ENCODE measurements at regions not wholly inside any gene's neighbourhood (a gene's known extent, or its start where the extent isn't known, plus 50 kb on each side); places are given as distances from the start of the nearest gene placed in this dataset.

DNA sequence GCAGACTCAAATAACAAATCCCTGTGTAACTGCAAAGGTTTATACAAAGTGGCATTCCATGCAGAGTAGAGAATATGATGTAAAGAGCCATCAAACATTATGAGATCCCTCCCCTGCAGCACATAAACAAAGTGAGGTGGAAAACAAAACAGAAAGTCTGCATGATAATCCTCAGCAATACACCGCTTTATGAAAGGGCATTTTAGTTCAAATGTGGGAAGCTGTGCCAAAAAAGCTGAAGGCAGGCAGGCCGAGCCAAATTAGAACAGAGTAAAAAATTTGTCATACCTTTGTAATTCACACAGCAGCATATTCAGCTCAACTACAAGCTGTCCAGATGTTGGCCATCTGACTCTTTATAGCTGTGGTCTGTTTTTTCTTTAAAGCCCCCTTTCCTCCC, 113.5 kb downstream of the LHX9 start:
- intact Hi-C loops (cut with micrococcal nuclease): no loop called here
- Histone ChIP-seq H3K9me3 (ENCODE audit: control insufficient read depth in 1 of 2, insufficient read depth in 1 of 2, low read depth in 1 of 2, low read length in 2 of 2) (no peaks in the 10 kb centered on the region), H3K9me2 (ENCODE audit: insufficient read depth) (no peaks in the 10 kb centered on the region), H3K36me3 (ENCODE audit: control insufficient read depth in 1 of 2, insufficient read depth in 2 of 2, low read length in 2 of 2) (no peaks in the 10 kb centered on the region), H3K79me2 (ENCODE audit: insufficient read depth, low read length) (no peaks in the 10 kb centered on the region), H3K4me3 (replicated peaks in 1 of 2; ENCODE audit: low read depth in 1 of 2, low read length in 2 of 2) (no peak overlapping the region), H2AFZ (ENCODE audit: low read depth, low read length, poor library complexity, severe bottlenecking) (no peak overlapping the region), H3K4me2 (ENCODE audit: low read length) (no peak overlapping the region), H4K20me1 (ENCODE audit: insufficient read depth) (no peaks in the 10 kb centered on the region), H3K27ac (ENCODE audit: low read depth, low read length) (no peak overlapping the region), H3K27me3 (ENCODE audit: insufficient read depth, low read length) (no peaks in the 10 kb centered on the region), H3K4me1 (ENCODE audit: control insufficient read depth in 1 of 2, insufficient read depth in 2 of 2, low read length in 2 of 2) (no peaks in the 10 kb centered on the region), H3K9ac (ENCODE audit: low read length) (no peak overlapping the region)
- ChIA-PET POLR2A (no interaction called here), RAD21 (ENCODE audit: low non-redundant PET in 1 of 2, low total read pairs in 2 of 2, uncharacterized antibody in 2 of 2, unreplicated experiment in 2 of 2) (no interaction called here), CTCF (no interaction called here)
- ATAC-seq (no peak), DNase-seq (ENCODE audit: low read depth, low spot score) (no peak)
- no peak for TF ChIP-seq CEBPB (IDR thresholded peaks at IDR 0.05; ENCODE audit: low read depth)
- TF ChIP-seq SRF (IDR thresholded peaks at IDR 0.05; ENCODE audit: low read depth): no peak
- no peak for TF ChIP-seq TCF7L2 (IDR thresholded peaks at IDR 0.05; ENCODE audit: borderline replicate concordance, extremely low read depth, insufficient read depth, insufficient read length)
- no peak for TF ChIP-seq ZNF274 (IDR thresholded peaks at IDR 0.05; ENCODE audit: low read depth, low read length)
- BruUV-seq (replicated peaks): no TSS peak

DNA sequence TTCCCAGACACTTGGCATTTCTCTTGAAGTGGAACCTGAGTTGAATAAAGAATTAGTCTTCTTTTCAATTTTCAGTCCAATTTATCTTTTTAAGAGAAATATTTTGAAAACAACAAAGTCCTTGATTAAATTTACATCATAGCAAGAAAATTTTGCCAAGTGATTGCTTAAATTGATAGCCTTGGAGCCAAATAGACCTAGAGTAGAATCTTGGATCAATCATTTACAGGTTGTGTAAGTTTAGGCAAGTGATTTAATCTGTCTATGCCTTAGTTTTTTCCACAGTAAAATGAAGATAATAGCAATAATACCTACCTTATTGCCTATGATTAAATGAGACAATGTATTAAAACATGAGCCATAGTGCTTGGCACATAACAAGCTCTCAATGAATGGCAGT, 113.9 kb downstream of the LHX9 start:
- ATAC-seq: no peak
- no TSS peak for BruUV-seq (replicated peaks)
- ChIA-PET CTCF (no interaction called here), POLR2A (no interaction called here), RAD21 (ENCODE audit: low non-redundant PET in 1 of 2, low total read pairs in 2 of 2, uncharacterized antibody in 2 of 2, unreplicated experiment in 2 of 2) (no interaction called here)
- no peaks in the 10 kb centered on the region for H3K9me2 ChIP-seq (ENCODE audit: insufficient read depth)
- no peak overlapping the region for H3K4me2 ChIP-seq (ENCODE audit: low read length)
- H3K9ac ChIP-seq (ENCODE audit: low read length): no peak overlapping the region
- no peaks in the 10 kb centered on the region for H3K4me1 ChIP-seq (ENCODE audit: control insufficient read depth in 1 of 2, insufficient read depth in 2 of 2, low read length in 2 of 2)
- no peak for TF ChIP-seq TCF7L2 (IDR thresholded peaks at IDR 0.05; ENCODE audit: borderline replicate concordance, extremely low read depth, insufficient read depth, insufficient read length)
- no peak overlapping the region for H3K27ac ChIP-seq (ENCODE audit: low read depth, low read length)
- intact Hi-C loops (cut with micrococcal nuclease): no loop called here
- H3K36me3 ChIP-seq (ENCODE audit: control insufficient read depth in 1 of 2, insufficient read depth in 2 of 2, low read length in 2 of 2): no peaks in the 10 kb centered on the region
- H3K79me2 ChIP-seq (ENCODE audit: insufficient read depth, low read length): no peaks in the 10 kb centered on the region
- H2AFZ ChIP-seq (ENCODE audit: low read depth, low read length, poor library complexity, severe bottlenecking): no peak overlapping the region
- no peaks in the 10 kb centered on the region for H4K20me1 ChIP-seq (ENCODE audit: insufficient read depth)
- no peak overlapping the region for H3K4me3 ChIP-seq (replicated peaks in 1 of 2; ENCODE audit: low read depth in 1 of 2, low read length in 2 of 2)
- no peaks in the 10 kb centered on the region for H3K27me3 ChIP-seq (ENCODE audit: insufficient read depth, low read length)
- DNase-seq (ENCODE audit: low read depth, low spot score): no peak
- no peaks in the 10 kb centered on the region for H3K9me3 ChIP-seq (ENCODE audit: control insufficient read depth in 1 of 2, insufficient read depth in 1 of 2, low read depth in 1 of 2, low read length in 2 of 2)
